Glutamatergic neuron (in vitro differentiated cells): ENCODE measurements at regions not wholly inside any gene's neighbourhood (a gene's known extent, or its start where the extent isn't known, plus 50 kb on each side); places are given as distances from the start of the nearest gene placed in this dataset.

Experiments
- DNase-seq: peaks from one replicate; pipeline ENCODE4 v3.0.0; 2022
- H3K27ac Mint-ChIP-seq: one replicate; pipeline ENCODE4 v1.8.0; 2020; ENCODE audit warnings: mild to moderate bottlenecking, mixed read lengths, inconsistent platforms; ENCODE audit not compliant: unreplicated experiment
- H3K27me3 Mint-ChIP-seq: one replicate; pipeline ENCODE4 v1.8.0; 2020; ENCODE audit warnings: mild to moderate bottlenecking, moderate library complexity, mixed read lengths, inconsistent platforms; ENCODE audit not compliant: unreplicated experiment
- H3K36me3 Mint-ChIP-seq: one replicate; pipeline ENCODE4 v1.8.0; 2020; ENCODE audit warnings: mild to moderate bottlenecking, mixed read lengths, inconsistent platforms; ENCODE audit not compliant: unreplicated experiment
- H3K4me1 Mint-ChIP-seq: one replicate; pipeline ENCODE4 v1.8.0; 2020; ENCODE audit warnings: mild to moderate bottlenecking, low read depth, mixed read lengths, inconsistent platforms; ENCODE audit not compliant: unreplicated experiment
- H3K4me3 Mint-ChIP-seq: one replicate; pipeline ENCODE4 v1.8.0; 2020; ENCODE audit warnings: mild to moderate bottlenecking, mixed read lengths, inconsistent platforms; ENCODE audit not compliant: unreplicated experiment
- H3K9me3 Mint-ChIP-seq: one replicate; pipeline ENCODE4 v1.8.0; 2020; ENCODE audit warnings: mild to moderate bottlenecking, moderate library complexity, mixed read lengths, inconsistent platforms; ENCODE audit not compliant: unreplicated experiment
- TF ChIP-seq, protein P1 (sequence below): fragments of 200-600 bp; sonication (generic); IDR thresholded peaks from one replicate; pipeline ENCODE4 v1.5.0; 2021; ENCODE audit not compliant: partially characterized antibody, unreplicated experiment

DNA sequence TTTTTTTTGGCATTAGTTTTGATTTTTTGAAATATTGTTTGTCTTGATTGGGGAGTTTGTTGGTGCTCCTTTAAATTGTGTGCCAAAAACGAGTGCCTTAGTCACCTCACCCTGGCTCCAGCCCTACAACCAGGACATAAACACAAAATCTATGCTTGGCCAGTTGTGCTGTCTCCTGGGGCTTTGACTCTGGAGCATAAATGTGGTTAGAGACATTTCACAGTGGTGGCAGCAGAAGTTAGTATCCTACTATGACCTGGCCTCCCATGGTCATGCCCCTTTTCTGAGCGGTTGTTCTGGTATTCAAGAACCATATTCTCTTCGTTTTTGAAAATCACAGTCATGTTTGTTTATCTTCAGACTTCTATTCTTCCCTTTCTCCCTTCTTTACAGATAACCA lies 70.7 kb upstream of the PSMA6 start:
- Mint-ChIP-seq H3K4me1 (no peaks in the 10 kb centered on the region), H3K36me3 (no peaks in the 10 kb centered on the region), H3K27me3 (peaks cover 3% of the 10 kb centered on the region), H3K9me3 (no peaks in the 10 kb centered on the region), H3K4me3 (no peak overlapping the region), H3K27ac (no peak overlapping the region)
- no peak for DNase-seq
- TF ChIP-seq, protein P1, sequence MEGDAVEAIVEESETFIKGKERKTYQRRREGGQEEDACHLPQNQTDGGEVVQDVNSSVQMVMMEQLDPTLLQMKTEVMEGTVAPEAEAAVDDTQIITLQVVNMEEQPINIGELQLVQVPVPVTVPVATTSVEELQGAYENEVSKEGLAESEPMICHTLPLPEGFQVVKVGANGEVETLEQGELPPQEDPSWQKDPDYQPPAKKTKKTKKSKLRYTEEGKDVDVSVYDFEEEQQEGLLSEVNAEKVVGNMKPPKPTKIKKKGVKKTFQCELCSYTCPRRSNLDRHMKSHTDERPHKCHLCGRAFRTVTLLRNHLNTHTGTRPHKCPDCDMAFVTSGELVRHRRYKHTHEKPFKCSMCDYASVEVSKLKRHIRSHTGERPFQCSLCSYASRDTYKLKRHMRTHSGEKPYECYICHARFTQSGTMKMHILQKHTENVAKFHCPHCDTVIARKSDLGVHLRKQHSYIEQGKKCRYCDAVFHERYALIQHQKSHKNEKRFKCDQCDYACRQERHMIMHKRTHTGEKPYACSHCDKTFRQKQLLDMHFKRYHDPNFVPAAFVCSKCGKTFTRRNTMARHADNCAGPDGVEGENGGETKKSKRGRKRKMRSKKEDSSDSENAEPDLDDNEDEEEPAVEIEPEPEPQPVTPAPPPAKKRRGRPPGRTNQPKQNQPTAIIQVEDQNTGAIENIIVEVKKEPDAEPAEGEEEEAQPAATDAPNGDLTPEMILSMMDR: no peak

GRCh38 chr14:35222324-35222723 lies 69.9 kb upstream of the PSMA6 start:
- Mint-ChIP-seq H3K36me3 (no peaks in the 10 kb centered on the region), H3K27me3 (peaks cover 2% of the 10 kb centered on the region), H3K27ac (no peak overlapping the region), H3K9me3 (no peaks in the 10 kb centered on the region), H3K4me1 (no peaks in the 10 kb centered on the region), H3K4me3 (no peak overlapping the region)
- DNase-seq: no peak
- TF ChIP-seq, protein P1: no peak

DNA sequence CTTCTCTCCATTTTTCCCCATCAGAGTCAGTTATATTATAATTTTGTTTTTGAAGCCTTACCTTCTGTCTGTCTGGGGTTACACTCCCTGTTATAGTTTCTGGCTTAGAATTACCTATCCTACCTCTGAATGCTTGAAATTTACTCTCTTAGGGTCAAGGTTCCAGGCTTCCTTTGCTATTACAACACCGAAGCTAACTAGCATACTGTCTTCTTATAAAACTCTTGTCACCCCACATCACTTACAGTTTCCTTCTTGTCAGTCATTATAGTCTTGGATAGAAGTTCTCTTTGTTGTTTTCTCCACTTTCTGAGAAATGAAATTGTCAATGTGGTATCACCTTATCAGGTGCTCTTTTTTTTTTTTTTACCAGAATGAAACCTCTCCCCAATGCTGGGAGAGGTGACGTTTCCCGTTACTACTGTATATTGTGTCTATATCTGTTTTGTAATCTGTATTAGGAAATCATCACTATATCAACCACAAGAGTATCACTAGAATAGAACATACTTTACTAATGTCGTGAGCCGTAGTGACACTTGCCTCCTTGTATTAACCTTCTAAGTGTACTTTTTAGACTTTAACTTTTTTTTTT lies 69.2 kb upstream of the PSMA6 start:
- H3K27ac Mint-ChIP-seq: no peak overlapping the region
- DNase-seq: no peak
- no peak overlapping the region for H3K4me3 Mint-ChIP-seq
- peaks cover 2% of the 10 kb centered on the region for H3K27me3 Mint-ChIP-seq
- TF ChIP-seq, protein P1: no peak
- no peaks in the 10 kb centered on the region for H3K9me3 Mint-ChIP-seq
- no peaks in the 10 kb centered on the region for H3K36me3 Mint-ChIP-seq
- H3K4me1 Mint-ChIP-seq: no peaks in the 10 kb centered on the region

GRCh38 chr14:35223927-35224326 lies 68.3 kb upstream of the PSMA6 start:
- Mint-ChIP-seq H3K27me3 (peaks cover 2% of the 10 kb centered on the region), H3K4me1 (no peaks in the 10 kb centered on the region), H3K27ac (no peak overlapping the region), H3K36me3 (no peaks in the 10 kb centered on the region), H3K9me3 (no peaks in the 10 kb centered on the region), H3K4me3 (no peak overlapping the region)
- DNase-seq: no peak
- TF ChIP-seq, protein P1: no peak

DNA sequence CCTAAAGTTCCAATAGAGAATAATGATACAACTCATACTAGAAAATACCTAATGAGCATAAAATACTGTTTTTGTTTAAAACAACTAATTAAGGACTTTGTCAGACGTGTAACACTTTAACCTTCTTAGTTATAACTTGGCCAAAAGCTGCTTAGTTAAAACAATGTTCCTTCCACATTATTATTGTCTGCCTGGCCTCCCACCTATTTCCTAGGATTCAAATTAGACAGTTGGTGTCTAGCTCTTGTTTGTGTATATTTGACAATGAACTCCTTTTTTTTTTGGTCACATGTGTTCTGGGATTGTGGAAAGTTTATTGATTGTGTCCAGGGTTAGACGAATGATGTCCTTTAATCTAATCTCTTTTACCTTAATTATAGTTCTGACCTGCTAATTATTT lies 67.6 kb upstream of the PSMA6 start:
- no peak overlapping the region for H3K27ac Mint-ChIP-seq
- H3K27me3 Mint-ChIP-seq: peaks cover 2% of the 10 kb centered on the region
- no peaks in the 10 kb centered on the region for H3K9me3 Mint-ChIP-seq
- no peaks in the 10 kb centered on the region for H3K4me1 Mint-ChIP-seq
- DNase-seq: no peak
- TF ChIP-seq, protein P1: no peak
- H3K36me3 Mint-ChIP-seq: no peaks in the 10 kb centered on the region
- no peak overlapping the region for H3K4me3 Mint-ChIP-seq
